HCT116 (cell line): ENCODE measurements at regions not wholly inside any gene's neighbourhood (a gene's known extent, or its start where the extent isn't known, plus 50 kb on each side); places are given as distances from the start of the nearest gene placed in this dataset.

Source experiments
- ATAC-seq: fragments of 200-7000 bp; cut with Tn5 transposase; 2 replicates; pipeline ENCODE4 v1.9.1; 2020; ENCODE audit warnings: mild to moderate bottlenecking, moderate library complexity
- BruUV-seq: library from RNA; stranded (reverse); fragments of 400-500 nt; replicated peaks from 2 replicates; lab custom pipeline; 2021; lab: Mats Ljungman, UMichigan
- CTCF ChIA-PET: fragments of 300-600 bp; sonication (Branson Sonifier 250); formaldehyde crosslinking; loops from one replicate; lab custom pipeline; 2021; ENCODE audit warnings: antibody characterized with exemption; lab: Charles Lee
- POLR2A ChIA-PET: fragments of 300-600, 350-600 bp; sonication (Branson Sonifier 250); formaldehyde crosslinking; loops from one replicate; lab custom pipeline; 2021; ENCODE audit warnings: antibody characterized with exemption; lab: Charles Lee
- RAD21 ChIA-PET, 2 experiments: fragments of 300-600 bp; sonication (Branson Sonifier 250); formaldehyde crosslinking; loops; one replicate each; lab custom pipeline; 2023; ENCODE audit warnings: low total read pairs in 2 of 2; ENCODE audit not compliant: uncharacterized antibody in 2 of 2, unreplicated experiment in 2 of 2, low non-redundant PET in 1 of 2; lab: Charles Lee
- DNase-seq: peaks from one replicate; pipeline ENCODE4 v3.0.0-alpha.2; 2010; ENCODE audit warnings: low read depth, low spot score
- H2AFZ ChIP-seq: fragments of 200-600 bp; shearing (Covaris generic), sonication (generic); 2 replicates; pipeline ENCODE4 v1.6.1; 2017; ENCODE audit warnings: low read depth, mixed run types, mixed read lengths, antibody characterized with exemption, low read length; ENCODE audit not compliant: poor library complexity, severe bottlenecking
- H3K27ac ChIP-seq: 2 replicates; pipeline ENCODE4 v1.5.1; 2012; ENCODE audit warnings: low read depth, low read length
- H3K27me3 ChIP-seq: fragments of 200-600 bp; sonication (generic); 2 replicates; pipeline ENCODE4 v1.6.1; 2016; ENCODE audit warnings: mixed run types, low read length, mixed read lengths; ENCODE audit not compliant: insufficient read depth
- H3K36me3 ChIP-seq, 2 experiments: fragments of 200-500 bp in 1 of 2; fragments of 200-600 bp in 1 of 2; sonication (Bioruptor generic) in 1 of 2; sonication (generic) in 1 of 2; 2 replicates each; pipeline versions ENCODE4 v1.5.1 to v1.6.1; 2014 to 2016; ENCODE audit warnings: low read length in 2 of 2, inconsistent platforms in 1 of 2, mixed read lengths in 1 of 2, mixed run types in 1 of 2; ENCODE audit not compliant: insufficient read depth in 2 of 2, control insufficient read depth in 1 of 2
- H3K4me1 ChIP-seq, 2 experiments: fragments of 200-600 bp in 1 of 2; sonication (generic) in 1 of 2; 2 replicates each; pipeline versions ENCODE4 v1.5.1 to v1.6.1; 2012 to 2017; ENCODE audit warnings: low read length in 2 of 2, inconsistent platforms in 1 of 2, mild to moderate bottlenecking in 1 of 2, mixed read lengths in 1 of 2, mixed run types in 1 of 2, moderate library complexity in 1 of 2; ENCODE audit not compliant: insufficient read depth in 2 of 2, control insufficient read depth in 1 of 2
- H3K4me2 ChIP-seq: fragments of 200-600 bp; sonication (generic); 2 replicates; pipeline ENCODE4 v1.6.1; 2017; ENCODE audit warnings: mixed run types, low read length, mixed read lengths
- H3K4me3 ChIP-seq, 2 experiments: fragments of 200-600 bp in 1 of 2; sonication (generic) in 1 of 2; replicated peaks in 1 of 2; 2 replicates each; pipeline ENCODE4 v1.5.1; 2011 to 2016; ENCODE audit warnings: low read length in 2 of 2, control low read depth in 1 of 2, low read depth in 1 of 2, mild to moderate bottlenecking in 1 of 2, mixed read lengths in 1 of 2, mixed run types in 1 of 2
- H3K79me2 ChIP-seq: fragments of 200-600 bp; sonication (generic); 2 replicates; pipeline ENCODE4 v1.6.1; 2017; ENCODE audit warnings: mild to moderate bottlenecking, mixed run types, low read length, moderate library complexity, mixed read lengths; ENCODE audit not compliant: insufficient read depth
- H3K9ac ChIP-seq: fragments of 200-600 bp; sonication (generic); 2 replicates; pipeline ENCODE4 v1.6.1; 2016; ENCODE audit warnings: low read length, mixed read lengths
- H3K9me2 ChIP-seq: fragments of 200-600 bp; sonication (generic), shearing (Covaris generic); 2 replicates; pipeline ENCODE4 v1.6.1; 2017; ENCODE audit warnings: mixed run types, mild to moderate bottlenecking, moderate library complexity; ENCODE audit not compliant: insufficient read depth
- H3K9me3 ChIP-seq, 2 experiments: fragments of 200-500 bp in 1 of 2; fragments of 200-600 bp in 1 of 2; sonication (Bioruptor generic) in 1 of 2; sonication (generic) in 1 of 2; 2 replicates each; pipeline ENCODE4 v1.6.1; 2014 to 2017; ENCODE audit warnings: low read length in 2 of 2, mixed read lengths in 2 of 2, inconsistent platforms in 1 of 2, low read depth in 1 of 2, mild to moderate bottlenecking in 1 of 2, mixed run types in 1 of 2, moderate library complexity in 1 of 2; ENCODE audit not compliant: control insufficient read depth in 1 of 2, insufficient read depth in 1 of 2
- H4K20me1 ChIP-seq: fragments of 200-600 bp; sonication (generic), shearing (Covaris generic); 2 replicates; pipeline ENCODE4 v1.6.1; 2017; ENCODE audit warnings: mixed run types, mild to moderate bottlenecking, moderate library complexity; ENCODE audit not compliant: insufficient read depth
- CBX3 ChIP-seq: IDR thresholded peaks from 2 replicates; pipeline ENCODE4 v1.6.1; 2012; ENCODE audit warnings: low read depth
- CEBPB ChIP-seq: IDR thresholded peaks from 2 replicates; pipeline ENCODE4 v1.6.1; 2012; ENCODE audit warnings: low read depth
- CTCF ChIP-seq, 3 experiments: fragments of 200-600 bp in 1 of 3; sonication (generic) in 1 of 3; IDR thresholded peaks in 2 of 3; conservative IDR thresholded peaks in 1 of 3; 2 replicates each; pipeline ENCODE4 v1.5.1; 2012 to 2017; ENCODE audit warnings: low read depth in 2 of 3, low read length in 2 of 3, antibody characterized with exemption in 1 of 3, borderline replicate concordance in 1 of 3, control low read depth in 1 of 3, mild to moderate bottlenecking in 1 of 3, mixed read lengths in 1 of 3, mixed run types in 1 of 3, moderate library complexity in 1 of 3; ENCODE audit not compliant: insufficient read depth in 1 of 3
- EGR1 ChIP-seq: IDR thresholded peaks from 2 replicates; pipeline ENCODE4 v1.6.1; 2012; ENCODE audit warnings: low read depth
- ELF1 ChIP-seq: IDR thresholded peaks from 2 replicates; pipeline ENCODE4 v1.6.1; 2012; ENCODE audit warnings: low read depth, borderline replicate concordance
- EZH2 ChIP-seq: fragments of 200-600 bp; sonication (generic); IDR thresholded peaks from 2 replicates; pipeline ENCODE4 v1.6.1; 2017; ENCODE audit warnings: antibody characterized with exemption, mixed run types
- MAX ChIP-seq: IDR thresholded peaks from 2 replicates; pipeline ENCODE4 v1.6.1; 2012
- POLR2A ChIP-seq: IDR thresholded peaks from 2 replicates; pipeline ENCODE4 v1.7.0; 2011; ENCODE audit warnings: borderline replicate concordance; ENCODE audit not compliant: insufficient read depth, insufficient read length; ENCODE audit errors: extremely low read depth
- POLR2AphosphoS5 ChIP-seq: IDR thresholded peaks from 2 replicates; pipeline ENCODE4 v1.6.1; 2011; ENCODE audit warnings: mild to moderate bottlenecking, low read depth, low read length, moderate library complexity
- REST ChIP-seq: IDR thresholded peaks from 2 replicates; pipeline ENCODE4 v1.6.1; 2012; ENCODE audit warnings: low read depth
- TCF7L2 ChIP-seq: IDR thresholded peaks from 2 replicates; pipeline ENCODE4 v1.7.0; 2011; ENCODE audit warnings: borderline replicate concordance, inconsistent platforms; ENCODE audit not compliant: insufficient read depth, insufficient read length; ENCODE audit errors: extremely low read depth
- YY1 ChIP-seq: IDR thresholded peaks from 2 replicates; pipeline ENCODE4 v1.6.1; 2011; ENCODE audit warnings: low read length, low read depth, moderate library complexity, mild to moderate bottlenecking; ENCODE audit not compliant: insufficient replicate concordance; ENCODE audit errors: extremely low read depth
- ZBTB33 ChIP-seq: IDR thresholded peaks from 2 replicates; pipeline ENCODE4 v1.6.1; 2011; ENCODE audit warnings: mild to moderate bottlenecking, low read length, moderate library complexity; ENCODE audit not compliant: insufficient replicate concordance; ENCODE audit errors: extremely low read depth
- ZFX ChIP-seq: fragments of 450-650 bp; IDR thresholded peaks from 2 replicates; pipeline ENCODE4 v1.6.1; 2017
- intact Hi-C: fragments of 100-400 bp; cut with micrococcal nuclease; formaldehyde crosslinking; loops from 2 replicates; pipeline ENCODE4 v1.10.0; 2022

GRCh38 chr4:100042711-100043110, 92.6 kb upstream of the H2AZ1 start:
- DNase-seq = no peak
- ChIA-PET POLR2A (no interaction called here), CTCF (no interaction called here), RAD21 (no interaction called here)
- Histone ChIP-seq H2AFZ (no peak overlapping the region), H4K20me1 (no peaks in the 10 kb centered on the region), H3K36me3 (no peaks in the 10 kb centered on the region), H3K9me3 (no peaks in the 10 kb centered on the region), H3K4me3 (no peak overlapping the region), H3K4me1 (no peaks in the 10 kb centered on the region), H3K9ac (no peak overlapping the region), H3K79me2 (no peaks in the 10 kb centered on the region), H3K9me2 (no peaks in the 10 kb centered on the region)
- intact Hi-C loops = no loop called here
- no peak for TF ChIP-seq ZFX
- TF ChIP-seq TCF7L2 = no peak
- no peak for TF ChIP-seq CEBPB
- no peak for TF ChIP-seq POLR2A
- no peak for TF ChIP-seq ELF1
- no peak for TF ChIP-seq REST
- no peak for TF ChIP-seq CBX3
- TF ChIP-seq POLR2AphosphoS5 = no peak
- no peak for TF ChIP-seq EGR1
- no peak for TF ChIP-seq MAX
- TF ChIP-seq YY1 = no peak
- no peak for TF ChIP-seq ZBTB33
- no peak for TF ChIP-seq CTCF (IDR thresholded peaks at IDR 0.05 in 2 of 3, conservative IDR thresholded peaks at IDR 0.05 in 1 of 3; ENCODE audit: borderline replicate concordance in 1 of 3, insufficient read depth in 1 of 3, low read depth in 2 of 3, low read length in 2 of 3)
- no peak for TF ChIP-seq EZH2
- TF ChIP-seq, all 23 proteins: peak for 0
- no peak overlapping the region for H3K4me2 ChIP-seq
- H3K27ac ChIP-seq = no peak overlapping the region
- no peaks in the 10 kb centered on the region for H3K27me3 ChIP-seq
- BruUV-seq = no TSS peak
- ATAC-seq = no peak
